Neutrophil (primary cell): ENCODE measurements at regions not wholly inside any gene's neighbourhood (a gene's known extent, or its start where the extent isn't known, plus 50 kb on each side); places are given as distances from the start of the nearest gene placed in this dataset.

ENCODE experiments used
- H3K27ac ChIP-seq: fragments of 200-600 bp; sonication (generic); 2 replicates; pipeline ENCODE4 v1.5.1; 2016; ENCODE audit warnings: mild to moderate bottlenecking, moderate library complexity
- H3K27me3 ChIP-seq: fragments of 200-600 bp; sonication (generic); 2 replicates; pipeline ENCODE4 v1.6.0; 2016; ENCODE audit warnings: mild to moderate bottlenecking
- H3K36me3 ChIP-seq: fragments of 200-600 bp; sonication (generic); 2 replicates; pipeline ENCODE4 v1.5.1; 2017
- H3K4me1 ChIP-seq, 2 experiments: fragments of 200-600 bp in 1 of 2; sonication (generic) in 1 of 2; 1 replicate in 1 of 2; 2 replicates in 1 of 2; pipeline versions ENCODE4 v1.5.1 to v1.6.1; 2013 to 2016; ENCODE audit warnings: low read depth in 1 of 2, low read length in 1 of 2, mild to moderate bottlenecking in 1 of 2, moderate library complexity in 1 of 2; ENCODE audit not compliant: control insufficient read depth in 1 of 2, insufficient read depth in 1 of 2
- H3K4me3 ChIP-seq, 2 experiments: fragments of 200-600 bp in 1 of 2; sonication (generic) in 1 of 2; 1 replicate in 1 of 2; 2 replicates in 1 of 2; pipeline ENCODE4 v1.5.1; 2013 to 2016; ENCODE audit warnings: low read depth in 1 of 2, low read length in 1 of 2, mild to moderate bottlenecking in 1 of 2, moderate library complexity in 1 of 2
- H3K9me3 ChIP-seq: fragments of 200-600 bp; sonication (generic); 2 replicates; pipeline ENCODE4 v1.5.1; 2016
- CTCF ChIP-seq: fragments of 200-600 bp; sonication (generic); IDR thresholded peaks from 2 replicates; pipeline ENCODE4 v1.5.1; 2016; ENCODE audit warnings: antibody characterized with exemption

- Histone ChIP-seq H3K36me3 (no peaks in the 10 kb centered on the region), H3K27ac (no peak overlapping the region), H3K27me3 (no peaks in the 10 kb centered on the region), H3K9me3 (no peaks in the 10 kb centered on the region), H3K4me1 (peaks cover 0 to 4% of the 10 kb centered on the region in 2 experiments), H3K4me3 (no peak overlapping the region)
- TF ChIP-seq CTCF = no peak
Observed at GRCh38 chr13:31424130-31424729, 224.5 kb downstream of the B3GLCT start.

DNA sequence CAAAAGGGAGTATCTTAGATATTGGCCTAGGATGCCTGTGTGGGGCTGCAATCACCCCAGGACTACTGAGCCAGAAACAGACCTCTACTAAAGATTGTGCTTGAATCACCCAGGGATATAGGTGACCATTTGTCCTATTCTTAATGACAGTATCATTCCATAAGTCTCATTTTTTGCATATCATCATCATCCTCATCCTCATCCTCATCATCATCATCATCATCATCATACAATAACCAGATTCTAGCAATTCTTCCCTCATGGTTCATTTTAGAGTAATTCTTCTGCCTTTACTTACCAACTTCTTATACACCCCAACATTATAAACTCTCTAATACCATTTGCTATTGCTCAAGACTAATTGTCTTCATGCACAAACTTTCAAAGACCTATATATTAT lies 226.6 kb downstream of the B3GLCT start:
- H3K36me3 ChIP-seq = no peaks in the 10 kb centered on the region
- no peaks in the 10 kb centered on the region for H3K9me3 ChIP-seq
- H3K27ac ChIP-seq = no peak overlapping the region
- no peak overlapping the region for H3K4me3 ChIP-seq
- H3K27me3 ChIP-seq = no peaks in the 10 kb centered on the region
- H3K4me1 ChIP-seq = peaks cover 0 to 4% of the 10 kb centered on the region in 2 experiments
- no peak for TF ChIP-seq CTCF

DNA sequence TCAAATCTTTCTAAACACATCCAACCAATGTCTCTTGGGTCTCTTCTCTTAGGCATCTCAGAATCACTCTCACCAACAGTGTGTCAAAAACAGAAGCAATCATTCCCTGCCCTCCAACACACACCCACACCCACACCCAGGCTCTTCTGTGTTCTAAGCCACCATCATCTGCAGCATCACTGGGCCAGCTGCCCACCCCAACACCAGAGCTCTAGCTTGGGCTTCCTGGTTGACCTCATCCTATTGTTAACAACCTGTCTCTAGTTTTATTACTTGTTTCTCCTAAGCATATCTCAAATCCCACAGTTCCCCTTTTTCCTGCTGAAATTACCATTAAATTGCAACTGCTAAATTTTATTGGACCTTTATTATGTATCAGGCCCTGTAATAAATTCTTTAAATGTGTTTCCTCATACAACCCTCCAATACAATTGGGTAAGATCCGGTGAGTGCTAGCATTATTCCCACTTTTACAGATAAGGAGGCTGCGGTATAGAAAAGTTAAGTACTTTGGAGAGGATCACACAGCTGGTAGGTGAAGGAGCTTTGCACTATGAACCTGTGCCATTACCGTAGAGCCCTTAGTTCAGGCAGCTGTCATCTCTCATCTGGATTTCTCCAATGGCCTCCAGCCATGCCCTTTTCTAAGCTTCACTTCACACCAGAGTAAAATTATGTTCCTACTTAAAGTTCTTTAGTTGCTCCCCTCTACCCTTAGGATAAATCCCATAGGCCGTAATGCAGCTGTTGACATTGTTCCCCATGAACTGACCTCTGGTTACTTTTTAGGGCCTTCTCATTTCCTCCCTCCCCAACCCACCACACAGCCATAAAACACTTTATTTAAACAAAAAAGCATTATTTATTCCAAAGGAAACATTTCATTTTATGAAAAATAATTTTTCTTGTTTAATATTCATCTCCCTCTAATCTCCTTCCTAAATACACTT lies 227.7 kb downstream of the B3GLCT start:
- H3K27me3 ChIP-seq = no peaks in the 10 kb centered on the region
- TF ChIP-seq CTCF = no peak
- no peaks in the 10 kb centered on the region for H3K36me3 ChIP-seq
- H3K4me1 ChIP-seq = peaks cover 0 to 4% of the 10 kb centered on the region in 2 experiments
- H3K27ac ChIP-seq = no peak overlapping the region
- no peaks in the 10 kb centered on the region for H3K9me3 ChIP-seq
- H3K4me3 ChIP-seq = no peak overlapping the region

DNA sequence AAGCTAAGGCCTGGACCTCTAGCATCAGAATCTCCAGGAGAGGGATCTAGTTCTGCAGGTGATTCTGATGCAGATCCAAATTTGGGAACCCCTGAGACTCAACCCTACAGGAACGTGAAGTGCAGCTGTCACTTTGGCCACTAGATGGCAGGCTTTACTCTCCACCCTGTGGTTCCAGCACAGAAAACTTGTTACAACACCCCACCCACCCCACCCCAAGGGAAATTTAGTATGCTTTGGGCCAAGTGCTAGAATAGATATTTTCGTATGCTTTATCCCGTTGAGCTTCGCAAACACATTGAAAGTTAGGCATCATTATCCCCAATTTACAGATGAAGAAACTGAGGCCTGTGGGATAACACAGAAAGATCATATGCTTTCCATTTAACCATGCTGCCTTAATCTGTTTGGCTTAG lies 232.0 kb downstream of the B3GLCT start:
- Histone ChIP-seq H3K36me3 (no peaks in the 10 kb centered on the region), H3K4me3 (no peak overlapping the region), H3K27ac (no peak overlapping the region), H3K27me3 (no peaks in the 10 kb centered on the region), H3K4me1 (no peaks in the 10 kb centered on the region), H3K9me3 (no peaks in the 10 kb centered on the region)
- peak; percentile 55 for TF ChIP-seq CTCF

GRCh38 chr13:31433207-31433606 lies 233.4 kb downstream of the B3GLCT start:
- H3K4me1 ChIP-seq = no peaks in the 10 kb centered on the region
- H3K27me3 ChIP-seq = peaks cover 6% of the 10 kb centered on the region
- H3K4me3 ChIP-seq = no peak overlapping the region
- TF ChIP-seq CTCF = no peak
- no peaks in the 10 kb centered on the region for H3K36me3 ChIP-seq
- no peak overlapping the region for H3K27ac ChIP-seq
- H3K9me3 ChIP-seq = no peaks in the 10 kb centered on the region
